CD14-positive monocyte (primary cell): ENCODE measurements at regions not wholly inside any gene's neighbourhood (a gene's known extent, or its start where the extent isn't known, plus 50 kb on each side); places are given as distances from the start of the nearest gene placed in this dataset.

ENCODE experiments used
- DNase-seq, 3 donors: peaks; one replicate each; pipeline ENCODE4 v3.0.0-alpha.2; 2011 to 2022
- H2AFZ ChIP-seq: 2 replicates; pipeline ENCODE4 v1.6.0; 2012; ENCODE audit warnings: mild to moderate bottlenecking, low read depth, low read length, inconsistent platforms; ENCODE audit not compliant: insufficient read depth, poor library complexity, severe bottlenecking
- H3K27ac ChIP-seq, 2 donors: 1 replicate in 1 of 2; 2 replicates in 1 of 2; pipeline ENCODE4 v1.5.1; 2012 to 2013; ENCODE audit warnings: low read length in 2 of 2, control low read depth in 1 of 2, inconsistent platforms in 1 of 2, low read depth in 1 of 2, mild to moderate bottlenecking in 1 of 2
- H3K27me3 ChIP-seq, 2 donors: one replicate each; pipeline versions ENCODE4 v1.6.0 to v1.6.1; 2011 to 2013; ENCODE audit warnings: low read length in 2 of 2; ENCODE audit not compliant: control insufficient read depth in 2 of 2, insufficient read depth in 2 of 2
- H3K36me3 ChIP-seq, 2 donors: replicated peaks in 1 of 2; 1 replicate in 1 of 2; 2 replicates in 1 of 2; pipeline versions ENCODE4 v1.5.1 to v1.6.1; 2012 to 2013; ENCODE audit warnings: low read length in 2 of 2, control low read depth in 1 of 2, inconsistent platforms in 1 of 2, mild to moderate bottlenecking in 1 of 2; ENCODE audit not compliant: insufficient read depth in 2 of 2, control insufficient read depth in 1 of 2
- H3K4me1 ChIP-seq, 2 donors: 1 replicate in 1 of 2; 2 replicates in 1 of 2; pipeline versions ENCODE4 v1.5.1 to v1.6.1; 2012 to 2013; ENCODE audit warnings: low read length in 2 of 2, control low read depth in 1 of 2, inconsistent platforms in 1 of 2, mild to moderate bottlenecking in 1 of 2, moderate library complexity in 1 of 2; ENCODE audit not compliant: insufficient read depth in 2 of 2, control insufficient read depth in 1 of 2
- H3K4me2 ChIP-seq: replicated peaks from 2 replicates; pipeline ENCODE3; 2012; ENCODE audit warnings: low read length, moderate library complexity, mild to moderate bottlenecking; ENCODE audit not compliant: poor library complexity, severe bottlenecking; ENCODE audit errors: extremely low read depth
- H3K4me3 ChIP-seq, 3 experiments: fragments of 200-600 bp in 1 of 3; sonication (generic) in 1 of 3; replicated peaks in 1 of 3; 1 replicate in 2 of 3; 2 replicates in 1 of 3; pipeline ENCODE4 v1.5.1; 2011 to 2013; ENCODE audit warnings: low read length in 3 of 3, mild to moderate bottlenecking in 3 of 3, control low read depth in 2 of 3, low read depth in 2 of 3, inconsistent platforms in 1 of 3, moderate library complexity in 1 of 3
- H3K79me2 ChIP-seq: 2 replicates; pipeline ENCODE4 v1.6.0; 2012; ENCODE audit warnings: mild to moderate bottlenecking, control low read depth, inconsistent platforms, low read length, moderate library complexity; ENCODE audit not compliant: insufficient read depth
- H3K9ac ChIP-seq: 2 replicates; pipeline ENCODE4 v1.6.0; 2017; ENCODE audit warnings: low read length, mild to moderate bottlenecking; ENCODE audit not compliant: insufficient read depth, poor library complexity, severe bottlenecking
- H3K9me3 ChIP-seq, 2 donors: replicated peaks in 1 of 2; 1 replicate in 1 of 2; 2 replicates in 1 of 2; pipeline versions ENCODE4 v1.5.1 to v1.6.1; 2012 to 2013; ENCODE audit warnings: low read length in 2 of 2, control low read depth in 1 of 2; ENCODE audit not compliant: control insufficient read depth in 1 of 2, insufficient read depth in 1 of 2
- H4K20me1 ChIP-seq: 2 replicates; pipeline ENCODE4 v1.6.0; 2012; ENCODE audit warnings: mild to moderate bottlenecking, low read length, control low read depth, moderate library complexity; ENCODE audit not compliant: insufficient read depth
- H3K27ac Mint-ChIP-seq, 7 donors: one replicate each; pipeline ENCODE4 v1.8.0; 2020; ENCODE audit warnings: mild to moderate bottlenecking in 7 of 7, mixed read lengths in 7 of 7, moderate library complexity in 6 of 7, inconsistent platforms in 2 of 7
- H3K27me3 Mint-ChIP-seq, 3 donors: one replicate each; pipeline ENCODE4 v1.8.0; 2021 to 2022; ENCODE audit warnings: low read depth in 3 of 3, mild to moderate bottlenecking in 3 of 3, mixed read lengths in 3 of 3, moderate library complexity in 3 of 3, inconsistent platforms in 1 of 3
- H3K36me3 Mint-ChIP-seq, 2 donors: one replicate each; pipeline ENCODE4 v1.8.0; 2020; ENCODE audit warnings: mixed read lengths in 2 of 2, inconsistent platforms in 1 of 2, mild to moderate bottlenecking in 1 of 2
- H3K4me1 Mint-ChIP-seq: one replicate; pipeline ENCODE4 v1.8.0; 2020; ENCODE audit warnings: mild to moderate bottlenecking, mixed read lengths
- H3K4me3 Mint-ChIP-seq, 2 donors: one replicate each; pipeline ENCODE4 v1.8.0; 2020; ENCODE audit warnings: mild to moderate bottlenecking in 2 of 2, mixed read lengths in 2 of 2, moderate library complexity in 1 of 2
- H3K9me3 Mint-ChIP-seq, 7 donors: one replicate each; pipeline ENCODE4 v1.8.0; 2020 to 2022; ENCODE audit warnings: mixed read lengths in 7 of 7, mild to moderate bottlenecking in 6 of 7, moderate library complexity in 6 of 7, inconsistent platforms in 2 of 7
- WGBS: methylation state at CpG from one replicate; pipeline ENCODE4 v1.1.5; 2013; ENCODE audit warnings: missing lambda C conversion rate; ENCODE audit not compliant: insufficient coverage; 5-methylcytosine and 5-hydroxymethylcytosine counted together
- intact Hi-C, 2 donors: fragments of 100-400 bp; cut with micrococcal nuclease; formaldehyde crosslinking; loops; one replicate each; pipeline versions ENCODE4 v1.15.0 to v1.15.1; 2023
- TF ChIP-seq, protein P1 (sequence below): fragments of 200-600 bp; IDR thresholded peaks from one replicate; pipeline ENCODE4 v1.8.0; 2022; ENCODE audit warnings: antibody characterized with exemption, mild to moderate bottlenecking

DNA sequence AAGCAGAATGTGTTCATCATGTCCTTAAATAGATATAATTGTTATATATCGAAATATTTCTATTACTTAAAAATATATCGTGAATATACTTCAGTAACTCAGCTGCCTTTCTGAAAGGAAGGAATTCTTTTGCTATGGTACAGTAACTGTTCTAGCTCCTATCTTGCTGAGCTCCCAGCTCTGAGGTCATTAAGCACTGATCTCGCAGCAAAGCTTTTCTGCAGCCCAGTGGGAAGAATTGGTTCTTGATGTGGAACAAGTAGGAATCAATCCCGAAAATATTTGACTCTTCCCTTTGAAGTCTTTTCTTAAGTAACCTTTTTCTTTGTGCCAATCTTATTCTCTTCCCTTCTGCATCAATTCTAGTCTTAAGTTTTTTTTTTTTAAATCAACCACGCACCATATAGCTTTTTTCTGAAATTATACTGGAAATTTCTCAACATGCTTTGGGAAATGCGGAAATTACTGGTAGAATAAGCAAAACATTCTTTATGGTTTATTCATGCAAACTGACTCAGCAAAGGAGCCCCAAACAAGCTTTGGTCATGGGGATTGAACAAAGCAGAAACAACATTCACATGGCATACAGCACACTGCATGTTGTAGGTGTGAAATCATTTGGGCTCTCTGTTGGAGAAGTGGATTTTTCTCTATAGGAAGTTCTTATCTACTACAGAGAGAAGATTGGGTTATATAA, 428.9 kb upstream of the GNPDA2 start:
- 80% methylated on average over 1 of the region's 6 CpGs for WGBS
- intact Hi-C loops: no loop called here
- H3K4me3 ChIP-seq: no peak overlapping the region
- H3K36me3 Mint-ChIP-seq: no peaks in the 10 kb centered on the region
- no peaks in the 10 kb centered on the region for H3K27me3 ChIP-seq
- H3K9ac ChIP-seq: no peak overlapping the region
- H3K27ac ChIP-seq: no peak overlapping the region
- H2AFZ ChIP-seq: no peak overlapping the region
- no peaks in the 10 kb centered on the region for H3K79me2 ChIP-seq
- DNase-seq: no peak
- H3K36me3 ChIP-seq: no peaks in the 10 kb centered on the region
- H3K9me3 ChIP-seq: no peaks in the 10 kb centered on the region
- H3K27ac Mint-ChIP-seq: no peak overlapping the region
- H3K4me1 ChIP-seq: no peaks in the 10 kb centered on the region
- H3K27me3 Mint-ChIP-seq: no peaks in the 10 kb centered on the region
- TF ChIP-seq, protein P1, sequence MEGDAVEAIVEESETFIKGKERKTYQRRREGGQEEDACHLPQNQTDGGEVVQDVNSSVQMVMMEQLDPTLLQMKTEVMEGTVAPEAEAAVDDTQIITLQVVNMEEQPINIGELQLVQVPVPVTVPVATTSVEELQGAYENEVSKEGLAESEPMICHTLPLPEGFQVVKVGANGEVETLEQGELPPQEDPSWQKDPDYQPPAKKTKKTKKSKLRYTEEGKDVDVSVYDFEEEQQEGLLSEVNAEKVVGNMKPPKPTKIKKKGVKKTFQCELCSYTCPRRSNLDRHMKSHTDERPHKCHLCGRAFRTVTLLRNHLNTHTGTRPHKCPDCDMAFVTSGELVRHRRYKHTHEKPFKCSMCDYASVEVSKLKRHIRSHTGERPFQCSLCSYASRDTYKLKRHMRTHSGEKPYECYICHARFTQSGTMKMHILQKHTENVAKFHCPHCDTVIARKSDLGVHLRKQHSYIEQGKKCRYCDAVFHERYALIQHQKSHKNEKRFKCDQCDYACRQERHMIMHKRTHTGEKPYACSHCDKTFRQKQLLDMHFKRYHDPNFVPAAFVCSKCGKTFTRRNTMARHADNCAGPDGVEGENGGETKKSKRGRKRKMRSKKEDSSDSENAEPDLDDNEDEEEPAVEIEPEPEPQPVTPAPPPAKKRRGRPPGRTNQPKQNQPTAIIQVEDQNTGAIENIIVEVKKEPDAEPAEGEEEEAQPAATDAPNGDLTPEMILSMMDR: no peak
- H3K9me3 Mint-ChIP-seq: peaks cover 0 to 6% (median 0%) of the 10 kb centered on the region in 7 donors
- no peaks in the 10 kb centered on the region for H3K4me1 Mint-ChIP-seq
- H3K4me2 ChIP-seq: no peak overlapping the region
- H4K20me1 ChIP-seq: no peaks in the 10 kb centered on the region
- H3K4me3 Mint-ChIP-seq: no peak overlapping the region

DNA sequence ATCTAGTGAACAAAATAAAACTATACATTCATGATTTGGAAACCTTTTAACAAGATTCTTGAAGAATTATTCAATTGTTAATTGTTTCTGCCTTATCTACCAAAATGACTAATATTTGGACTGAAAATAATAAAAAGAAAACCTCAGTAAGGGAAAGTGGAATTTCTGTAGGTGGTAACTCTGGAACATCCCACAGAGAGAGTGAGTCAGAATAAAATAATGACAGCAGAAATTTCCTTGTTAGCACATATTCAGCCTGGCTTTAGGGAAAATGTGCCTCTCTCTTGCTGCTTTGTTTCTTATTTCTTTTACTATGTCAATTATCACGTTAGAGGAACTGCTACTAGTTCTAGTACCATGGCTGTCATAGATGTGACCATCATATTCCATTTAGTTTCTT, 421.5 kb upstream of the GNPDA2 start:
- Histone ChIP-seq H4K20me1 (no peaks in the 10 kb centered on the region), H3K9me3 (no peaks in the 10 kb centered on the region), H3K27ac (no peak overlapping the region), H3K4me2 (no peak overlapping the region), H3K27me3 (no peaks in the 10 kb centered on the region), H3K4me3 (no peak overlapping the region), H3K4me1 (no peaks in the 10 kb centered on the region), H3K36me3 (no peaks in the 10 kb centered on the region), H2AFZ (no peak overlapping the region), H3K79me2 (no peaks in the 10 kb centered on the region), H3K9ac (no peak overlapping the region)
- H3K27ac Mint-ChIP-seq: no peak overlapping the region
- H3K36me3 Mint-ChIP-seq: no peaks in the 10 kb centered on the region
- no CpG with 5 or more reads among the region's 1 CpG for WGBS
- H3K9me3 Mint-ChIP-seq: no peaks in the 10 kb centered on the region
- no peaks in the 10 kb centered on the region for H3K27me3 Mint-ChIP-seq
- no peak overlapping the region for H3K4me3 Mint-ChIP-seq
- no peak for DNase-seq
- TF ChIP-seq, protein P1: no peak
- H3K4me1 Mint-ChIP-seq: no peaks in the 10 kb centered on the region
- intact Hi-C loops: no loop called here
